ENCODE measurements at regions not wholly inside any gene's neighbourhood (a gene's known extent, or its start where the extent isn't known, plus 50 kb on each side); places are given as distances from the start of the nearest gene placed in this dataset.

GRCh38 chr13:40466272-40466671 is 200.2 kb downstream of the FOXO1 start:
- peak overlapping the region; percentile 21 for H3K14ac ChIP-seq (ENCODE audit: low read length)
- no peak overlapping the region for H2AK5ac ChIP-seq (ENCODE audit: low read depth, low read length)
- no peak overlapping the region for H3K4ac ChIP-seq (ENCODE audit: low read length)
- H2AFZ ChIP-seq (ENCODE audit: low read length), result no peak overlapping the region
- no peaks in the 10 kb centered on the region for H3K4me1 ChIP-seq (ENCODE audit: control insufficient read depth in 2 of 2, insufficient read depth in 1 of 2, low read depth in 1 of 2, low read length in 2 of 2)
- H4K91ac ChIP-seq (ENCODE audit: low read depth, low read length, poor library complexity), result no peak overlapping the region
- peak overlapping the region; percentile 64 for H2BK12ac ChIP-seq (ENCODE audit: low read length)
- H3K27ac ChIP-seq (replicated peaks; ENCODE audit: low read length), result no peak overlapping the region
- WGBS, 2 donors (ENCODE audit: extremely low coverage in 2 of 2, insufficient read length in 2 of 2, insufficient replicate concordance in 1 of 2), result no CpG with 5 or more reads among the region's 6 CpGs
- H3K23ac ChIP-seq (ENCODE audit: low read depth, low read length, poor library complexity), result no peak overlapping the region
- H2BK15ac ChIP-seq (ENCODE audit: low read length), result no peak overlapping the region
- no peaks in the 10 kb centered on the region for H3K79me1 ChIP-seq (ENCODE audit: low read depth, low read length)
- no peak overlapping the region for H3K4me2 ChIP-seq (ENCODE audit: insufficient read depth, low read length, poor library complexity, severe bottlenecking)
- no peak for DNase-seq (ENCODE audit: low spot score)
- no peak overlapping the region for H3K4me3 ChIP-seq (ENCODE audit: low read length in 2 of 2)
- no peaks in the 10 kb centered on the region for H3K27me3 ChIP-seq (ENCODE audit: control insufficient read depth in 3 of 3, insufficient read depth in 3 of 3, low read depth in 1 of 3, low read length in 3 of 3)
- no peak overlapping the region for H2BK5ac ChIP-seq (ENCODE audit: low read length)
- no peak overlapping the region for H2BK120ac ChIP-seq (ENCODE audit: low read depth, low read length)
- H3K9me3 ChIP-seq (replicated peaks in 1 of 2; ENCODE audit: control insufficient read depth in 2 of 2, insufficient read depth in 1 of 2, low read depth in 1 of 2, low read length in 2 of 2), result peaks cover 0 to 2% of the 10 kb centered on the region in 2 donors
- no peak overlapping the region for H3K9ac ChIP-seq (ENCODE audit: low read depth, low read length, poor library complexity)
- H4K8ac ChIP-seq (ENCODE audit: low read depth, low read length), result no peak overlapping the region
- H3K18ac ChIP-seq (ENCODE audit: low read length), result no peak overlapping the region
- no peaks in the 10 kb centered on the region for H3K36me3 ChIP-seq (replicated peaks in 1 of 2; ENCODE audit: control insufficient read depth in 2 of 2, insufficient read depth in 2 of 2, low read length in 2 of 2)

GRCh38 chr13:40468227-40468838 is 198.1 kb downstream of the FOXO1 start:
- Histone ChIP-seq H3K23ac (ENCODE audit: low read depth, low read length, poor library complexity) (no peak overlapping the region), H3K9me3 (replicated peaks in 1 of 2; ENCODE audit: control insufficient read depth in 2 of 2, insufficient read depth in 1 of 2, low read depth in 1 of 2, low read length in 2 of 2) (peaks cover 2 to 9% of the 10 kb centered on the region in 2 donors), H2BK12ac (ENCODE audit: low read length) (no peak overlapping the region), H3K18ac (ENCODE audit: low read length) (no peak overlapping the region), H3K9ac (ENCODE audit: low read depth, low read length, poor library complexity) (no peak overlapping the region), H2BK15ac (ENCODE audit: low read length) (no peak overlapping the region), H2AK5ac (ENCODE audit: low read depth, low read length) (no peak overlapping the region), H3K79me1 (ENCODE audit: low read depth, low read length) (no peaks in the 10 kb centered on the region), H3K4me1 (ENCODE audit: control insufficient read depth in 2 of 2, insufficient read depth in 1 of 2, low read depth in 1 of 2, low read length in 2 of 2) (no peaks in the 10 kb centered on the region), H3K4me3 (ENCODE audit: low read length in 2 of 2) (no peak overlapping the region), H3K4me2 (ENCODE audit: insufficient read depth, low read length, poor library complexity, severe bottlenecking) (no peak overlapping the region), H3K27me3 (ENCODE audit: control insufficient read depth in 3 of 3, insufficient read depth in 3 of 3, low read depth in 1 of 3, low read length in 3 of 3) (no peaks in the 10 kb centered on the region), H2AFZ (ENCODE audit: low read length) (no peak overlapping the region), H3K36me3 (replicated peaks in 1 of 2; ENCODE audit: control insufficient read depth in 2 of 2, insufficient read depth in 2 of 2, low read length in 2 of 2) (no peaks in the 10 kb centered on the region), H2BK120ac (ENCODE audit: low read depth, low read length) (no peak overlapping the region), H3K14ac (ENCODE audit: low read length) (no peak overlapping the region), H3K4ac (ENCODE audit: low read length) (no peak overlapping the region), H4K91ac (ENCODE audit: low read depth, low read length, poor library complexity) (no peak overlapping the region), H3K27ac (replicated peaks; ENCODE audit: low read length) (no peak overlapping the region), H2BK5ac (ENCODE audit: low read length) (no peak overlapping the region), H4K8ac (ENCODE audit: low read depth, low read length) (no peak overlapping the region)
- DNase-seq (ENCODE audit: low spot score), result no peak
- WGBS, 2 donors (ENCODE audit: extremely low coverage in 2 of 2, insufficient read length in 2 of 2, insufficient replicate concordance in 1 of 2), result no CpG with 5 or more reads among the region's 2 CpGs

- Histone ChIP-seq H3K4me3 (ENCODE audit: low read length in 2 of 2) (no peak overlapping the region), H3K18ac (ENCODE audit: low read length) (no peak overlapping the region), H2BK5ac (ENCODE audit: low read length) (no peak overlapping the region), H2BK15ac (ENCODE audit: low read length) (no peak overlapping the region), H3K9ac (ENCODE audit: low read depth, low read length, poor library complexity) (no peak overlapping the region), H4K91ac (ENCODE audit: low read depth, low read length, poor library complexity) (no peak overlapping the region), H3K79me1 (ENCODE audit: low read depth, low read length) (no peaks in the 10 kb centered on the region), H3K4ac (ENCODE audit: low read length) (no peak overlapping the region), H3K9me3 (replicated peaks in 1 of 2; ENCODE audit: control insufficient read depth in 2 of 2, insufficient read depth in 1 of 2, low read depth in 1 of 2, low read length in 2 of 2) (peaks cover 0 to 9% of the 10 kb centered on the region in 2 donors), H2AFZ (ENCODE audit: low read length) (no peak overlapping the region), H3K27me3 (ENCODE audit: control insufficient read depth in 3 of 3, insufficient read depth in 3 of 3, low read depth in 1 of 3, low read length in 3 of 3) (no peaks in the 10 kb centered on the region), H3K36me3 (replicated peaks in 1 of 2; ENCODE audit: control insufficient read depth in 2 of 2, insufficient read depth in 2 of 2, low read length in 2 of 2) (no peaks in the 10 kb centered on the region), H2AK5ac (ENCODE audit: low read depth, low read length) (no peak overlapping the region), H2BK12ac (ENCODE audit: low read length) (no peak overlapping the region), H3K14ac (ENCODE audit: low read length) (no peak overlapping the region), H3K4me1 (ENCODE audit: control insufficient read depth in 2 of 2, insufficient read depth in 1 of 2, low read depth in 1 of 2, low read length in 2 of 2) (no peaks in the 10 kb centered on the region), H4K8ac (ENCODE audit: low read depth, low read length) (no peak overlapping the region), H3K23ac (ENCODE audit: low read depth, low read length, poor library complexity) (no peak overlapping the region), H2BK120ac (ENCODE audit: low read depth, low read length) (no peak overlapping the region), H3K27ac (replicated peaks; ENCODE audit: low read length) (no peak overlapping the region), H3K4me2 (ENCODE audit: insufficient read depth, low read length, poor library complexity, severe bottlenecking) (no peak overlapping the region)
- no CpG with 5 or more reads among the region's 12 CpGs for WGBS, 2 donors (ENCODE audit: extremely low coverage in 2 of 2, insufficient read length in 2 of 2, insufficient replicate concordance in 1 of 2)
- no peak for DNase-seq (ENCODE audit: low spot score)
Observed at GRCh38 chr13:40469581-40470310, 196.7 kb downstream of the FOXO1 start.

- H2BK5ac ChIP-seq (ENCODE audit: low read length), result no peak overlapping the region
- no CpG with 5 or more reads among the region's 4 CpGs for WGBS, 2 donors (ENCODE audit: extremely low coverage in 2 of 2, insufficient read length in 2 of 2, insufficient replicate concordance in 1 of 2)
- H3K18ac ChIP-seq (ENCODE audit: low read length), result no peak overlapping the region
- no peak overlapping the region for H3K4me3 ChIP-seq (ENCODE audit: low read length in 2 of 2)
- H2BK120ac ChIP-seq (ENCODE audit: low read depth, low read length), result no peak overlapping the region
- no peak overlapping the region for H3K4ac ChIP-seq (ENCODE audit: low read length)
- H2AK5ac ChIP-seq (ENCODE audit: low read depth, low read length), result no peak overlapping the region
- no peak overlapping the region for H3K4me2 ChIP-seq (ENCODE audit: insufficient read depth, low read length, poor library complexity, severe bottlenecking)
- no peak overlapping the region for H3K27ac ChIP-seq (replicated peaks; ENCODE audit: low read length)
- H2BK15ac ChIP-seq (ENCODE audit: low read length), result no peak overlapping the region
- H3K23ac ChIP-seq (ENCODE audit: low read depth, low read length, poor library complexity), result no peak overlapping the region
- H2BK12ac ChIP-seq (ENCODE audit: low read length), result no peak overlapping the region
- no peak overlapping the region for H4K91ac ChIP-seq (ENCODE audit: low read depth, low read length, poor library complexity)
- H3K36me3 ChIP-seq (replicated peaks in 1 of 2; ENCODE audit: control insufficient read depth in 2 of 2, insufficient read depth in 2 of 2, low read length in 2 of 2), result no peaks in the 10 kb centered on the region
- no peak overlapping the region for H2AFZ ChIP-seq (ENCODE audit: low read length)
- H3K4me1 ChIP-seq (ENCODE audit: control insufficient read depth in 2 of 2, insufficient read depth in 1 of 2, low read depth in 1 of 2, low read length in 2 of 2), result no peaks in the 10 kb centered on the region
- H4K8ac ChIP-seq (ENCODE audit: low read depth, low read length), result no peak overlapping the region
- no peak overlapping the region for H3K14ac ChIP-seq (ENCODE audit: low read length)
- no peaks in the 10 kb centered on the region for H3K27me3 ChIP-seq (ENCODE audit: control insufficient read depth in 3 of 3, insufficient read depth in 3 of 3, low read depth in 1 of 3, low read length in 3 of 3)
- H3K9ac ChIP-seq (ENCODE audit: low read depth, low read length, poor library complexity), result no peak overlapping the region
- no peaks in the 10 kb centered on the region for H3K79me1 ChIP-seq (ENCODE audit: low read depth, low read length)
- peaks cover 0 to 9% of the 10 kb centered on the region in 2 donors for H3K9me3 ChIP-seq (replicated peaks in 1 of 2; ENCODE audit: control insufficient read depth in 2 of 2, insufficient read depth in 1 of 2, low read depth in 1 of 2, low read length in 2 of 2)
- no peak for DNase-seq (ENCODE audit: low spot score)
Observed at GRCh38 chr13:40470660-40471059, 195.8 kb downstream of the FOXO1 start.

Measured in neuronal stem cell (in vitro differentiated cells).